Sigmoid colon (tissue), 3 donors: ENCODE measurements at regions not wholly inside any gene's neighbourhood (a gene's known extent, or its start where the extent isn't known, plus 50 kb on each side); places are given as distances from the start of the nearest gene placed in this dataset.

Experiments
- CTCF ChIP-seq, 4 experiments: fragments of 450-650 bp in 3 of 4; fragments of 200-600 bp in 1 of 4; IDR thresholded peaks; one replicate each; pipeline ENCODE4 v1.5.1; 2016 to 2019; ENCODE audit warnings: antibody characterized with exemption in 4 of 4, mild to moderate bottlenecking in 3 of 4, moderate library complexity in 2 of 4
- POLR2A ChIP-seq, 2 donors: fragments of 450-650 bp; IDR thresholded peaks; one replicate each; pipeline ENCODE4 v1.6.1; 2016; ENCODE audit warnings: antibody characterized with exemption in 2 of 2, mild to moderate bottlenecking in 2 of 2, moderate library complexity in 2 of 2

GRCh38 chr11:130599073-130599654 is 150.7 kb downstream of the ADAMTS15 start:
- TF ChIP-seq CTCF (IDR thresholded peaks at IDR 0.05) (no peak), POLR2A (IDR thresholded peaks at IDR 0.05) (no peak)
